GM12878 (cell line): ENCODE measurements at regions not wholly inside any gene's neighbourhood (a gene's known extent, or its start where the extent isn't known, plus 50 kb on each side); places are given as distances from the start of the nearest gene placed in this dataset.

Experiments
- GATAD2B ChIP-seq: fragments of 450-650 bp; conservative IDR thresholded peaks from 2 replicates; pipeline ENCODE4 v1.6.1; 2017; ENCODE audit warnings: low read depth, mild to moderate bottlenecking, moderate library complexity
- POLR2A ChIP-seq: IDR thresholded peaks from 2 replicates; pipeline ENCODE4 v1.6.1; 2011; ENCODE audit warnings: low read depth, mild to moderate bottlenecking, low read length
- POLR2AphosphoS5 ChIP-seq: IDR thresholded peaks from 2 replicates; pipeline ENCODE4 v1.6.1; 2011; ENCODE audit warnings: mild to moderate bottlenecking, low read length, inconsistent platforms
- TAF1 ChIP-seq: IDR thresholded peaks from 2 replicates; pipeline ENCODE4 v1.6.1; 2011; ENCODE audit warnings: mild to moderate bottlenecking, low read depth, low read length, borderline replicate concordance
- TBL1XR1 ChIP-seq: IDR thresholded peaks from 2 replicates; pipeline ENCODE4 v1.6.1; 2012; ENCODE audit warnings: low read depth, low read length, improper control_type of control experiment
- TF ChIP-seq, protein P1 (sequence below): fragments of 450-650 bp; IDR thresholded peaks from 2 replicates; pipeline ENCODE4 v1.6.1; 2014; ENCODE audit warnings: mild to moderate bottlenecking
- TF ChIP-seq, protein P2 (sequence below), 3 experiments: IDR thresholded peaks in 2 of 3; conservative IDR thresholded peaks in 1 of 3; 2 replicates each; pipeline ENCODE4 v1.5.1; 2011; ENCODE audit warnings: low read depth in 3 of 3, low read length in 3 of 3, mild to moderate bottlenecking in 3 of 3, control low read depth in 2 of 3, moderate library complexity in 2 of 3, inconsistent platforms in 1 of 3, mixed read lengths in 1 of 3; ENCODE audit not compliant: control insufficient read depth in 2 of 3, insufficient read depth in 1 of 3; ENCODE audit errors: extremely low read depth in 1 of 3

DNA sequence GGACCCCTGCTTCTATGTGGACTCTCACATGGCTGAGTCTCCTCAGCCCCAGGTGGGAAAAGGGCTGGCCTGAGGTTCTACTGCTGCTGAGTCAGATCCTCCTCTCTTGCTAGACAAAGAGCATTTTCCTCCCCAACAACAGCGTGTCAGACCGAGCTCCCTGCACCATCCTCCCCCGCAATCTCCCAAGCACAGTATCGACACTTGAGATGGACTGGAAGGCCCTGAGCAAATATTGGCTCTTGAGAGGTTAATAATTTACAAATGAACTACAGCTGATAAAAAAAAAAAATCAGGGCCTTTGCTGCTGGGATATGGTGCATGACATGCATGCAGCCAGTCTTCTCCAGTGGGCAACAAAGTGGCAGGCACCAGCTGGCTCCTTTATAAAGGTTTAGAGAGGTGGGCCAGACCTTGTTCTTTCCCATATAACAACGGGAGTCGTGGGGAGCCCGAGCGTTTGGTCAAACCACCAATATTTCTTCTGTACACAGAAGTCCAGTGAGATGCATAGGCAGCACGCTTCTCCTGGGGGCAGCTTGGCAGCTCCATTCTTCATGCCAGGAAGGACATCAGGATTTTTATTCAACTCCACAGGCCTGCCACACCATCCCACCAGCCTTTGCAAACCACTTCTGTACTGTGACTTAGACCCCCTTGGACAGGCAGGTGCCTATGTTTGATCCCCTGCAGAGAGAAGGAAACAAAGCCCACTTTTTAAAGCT, 55.4 kb upstream of the CAMK1G start:
- TF ChIP-seq TAF1 (no peak), TBL1XR1 (no peak), GATAD2B (no peak), POLR2AphosphoS5 (no peak), POLR2A (no peak)
- TF ChIP-seq, protein P1, sequence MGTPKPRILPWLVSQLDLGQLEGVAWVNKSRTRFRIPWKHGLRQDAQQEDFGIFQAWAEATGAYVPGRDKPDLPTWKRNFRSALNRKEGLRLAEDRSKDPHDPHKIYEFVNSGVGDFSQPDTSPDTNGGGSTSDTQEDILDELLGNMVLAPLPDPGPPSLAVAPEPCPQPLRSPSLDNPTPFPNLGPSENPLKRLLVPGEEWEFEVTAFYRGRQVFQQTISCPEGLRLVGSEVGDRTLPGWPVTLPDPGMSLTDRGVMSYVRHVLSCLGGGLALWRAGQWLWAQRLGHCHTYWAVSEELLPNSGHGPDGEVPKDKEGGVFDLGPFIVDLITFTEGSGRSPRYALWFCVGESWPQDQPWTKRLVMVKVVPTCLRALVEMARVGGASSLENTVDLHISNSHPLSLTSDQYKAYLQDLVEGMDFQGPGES = no peak
- TF ChIP-seq, protein P2, sequence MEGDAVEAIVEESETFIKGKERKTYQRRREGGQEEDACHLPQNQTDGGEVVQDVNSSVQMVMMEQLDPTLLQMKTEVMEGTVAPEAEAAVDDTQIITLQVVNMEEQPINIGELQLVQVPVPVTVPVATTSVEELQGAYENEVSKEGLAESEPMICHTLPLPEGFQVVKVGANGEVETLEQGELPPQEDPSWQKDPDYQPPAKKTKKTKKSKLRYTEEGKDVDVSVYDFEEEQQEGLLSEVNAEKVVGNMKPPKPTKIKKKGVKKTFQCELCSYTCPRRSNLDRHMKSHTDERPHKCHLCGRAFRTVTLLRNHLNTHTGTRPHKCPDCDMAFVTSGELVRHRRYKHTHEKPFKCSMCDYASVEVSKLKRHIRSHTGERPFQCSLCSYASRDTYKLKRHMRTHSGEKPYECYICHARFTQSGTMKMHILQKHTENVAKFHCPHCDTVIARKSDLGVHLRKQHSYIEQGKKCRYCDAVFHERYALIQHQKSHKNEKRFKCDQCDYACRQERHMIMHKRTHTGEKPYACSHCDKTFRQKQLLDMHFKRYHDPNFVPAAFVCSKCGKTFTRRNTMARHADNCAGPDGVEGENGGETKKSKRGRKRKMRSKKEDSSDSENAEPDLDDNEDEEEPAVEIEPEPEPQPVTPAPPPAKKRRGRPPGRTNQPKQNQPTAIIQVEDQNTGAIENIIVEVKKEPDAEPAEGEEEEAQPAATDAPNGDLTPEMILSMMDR (IDR thresholded peaks at IDR 0.05 in 2 of 3, conservative IDR thresholded peaks at IDR 0.05 in 1 of 3; ENCODE audit: control insufficient read depth in 2 of 3, extremely low read depth in 1 of 3, insufficient read depth in 1 of 3, low read depth in 3 of 3, low read length in 3 of 3) = no peak
